ENCODE measurements at regions not wholly inside any gene's neighbourhood (a gene's known extent, or its start where the extent isn't known, plus 50 kb on each side); places are given as distances from the start of the nearest gene placed in this dataset.

- Histone ChIP-seq H3K27ac (no peak overlapping the region), H3K4me1 (no peaks in the 10 kb centered on the region)
- intact Hi-C loops (cut with DNase I; ENCODE audit: low total_unique reads): no loop called here
These were observed 68.7 kb downstream of the DHRS2 start for GRCh38 chr14:23704890-23705289.

GRCh38 chr14:23707415-23707814, 71.3 kb downstream of the DHRS2 start:
- Histone ChIP-seq H3K27ac (no peak overlapping the region), H3K27me3 (no peaks in the 10 kb centered on the region), H3K4me1 (no peaks in the 10 kb centered on the region), H3K4me3 (no peak overlapping the region), H3K36me3 (no peaks in the 10 kb centered on the region), H3K9me3 (peaks cover 0 to 6% of the 10 kb centered on the region in 2 donors)
- DNase-seq (ENCODE audit: low spot score in 2 of 2): no peak
- TF ChIP-seq POLR2AphosphoS5 (IDR thresholded peaks at IDR 0.05): no peak
- TF ChIP-seq POLR2A (IDR thresholded peaks at IDR 0.05): no peak
- no peak for TF ChIP-seq CTCF (IDR thresholded peaks at IDR 0.05)
- intact Hi-C loops (cut with DNase I; ENCODE audit: low total_unique reads): loop anchor here (2.0 kb wide), 1 partner anchor 55 kb away; no protein-coding TSS in a partner anchor

More at GRCh38 chr14:23704890-23705289, 68.7 kb downstream of the DHRS2 start:
- peaks cover 0 to 6% of the 10 kb centered on the region in 2 donors for H3K9me3 ChIP-seq
- no peak for TF ChIP-seq CTCF (IDR thresholded peaks at IDR 0.05)
- TF ChIP-seq POLR2AphosphoS5 (IDR thresholded peaks at IDR 0.05): no peak
- TF ChIP-seq POLR2A (IDR thresholded peaks at IDR 0.05): no peak
- no peaks in the 10 kb centered on the region for H3K27me3 ChIP-seq
- H3K4me3 ChIP-seq: no peak overlapping the region
- no peak for DNase-seq (ENCODE audit: low spot score in 2 of 2)
- no peaks in the 10 kb centered on the region for H3K36me3 ChIP-seq

GRCh38 chr14:23708343-23708742, 72.2 kb downstream of the DHRS2 start:
- Histone ChIP-seq H3K4me1 (no peaks in the 10 kb centered on the region), H3K4me3 (no peak overlapping the region), H3K27ac (no peak overlapping the region), H3K36me3 (no peaks in the 10 kb centered on the region), H3K9me3 (peaks cover 0 to 6% of the 10 kb centered on the region in 2 donors), H3K27me3 (no peaks in the 10 kb centered on the region)
- DNase-seq (ENCODE audit: low spot score in 2 of 2): no peak
- intact Hi-C loops (cut with DNase I; ENCODE audit: low total_unique reads): no loop called here
- TF ChIP-seq CTCF (IDR thresholded peaks at IDR 0.05) (no peak), POLR2A (IDR thresholded peaks at IDR 0.05) (no peak), POLR2AphosphoS5 (IDR thresholded peaks at IDR 0.05) (no peak)

GRCh38 chr14:23709923-23710322, 73.8 kb downstream of the DHRS2 start:
- intact Hi-C loops (cut with DNase I; ENCODE audit: low total_unique reads): no loop called here
- Histone ChIP-seq H3K4me1 (no peaks in the 10 kb centered on the region), H3K36me3 (no peaks in the 10 kb centered on the region), H3K9me3 (peaks cover 0 to 6% of the 10 kb centered on the region in 2 donors), H3K27ac (no peak overlapping the region), H3K4me3 (no peak overlapping the region), H3K27me3 (no peaks in the 10 kb centered on the region)
- no peak for DNase-seq (ENCODE audit: low spot score in 2 of 2)
- no peak for TF ChIP-seq CTCF (IDR thresholded peaks at IDR 0.05)
- no peak for TF ChIP-seq POLR2AphosphoS5 (IDR thresholded peaks at IDR 0.05)
- no peak for TF ChIP-seq POLR2A (IDR thresholded peaks at IDR 0.05)

GRCh38 chr14:23712287-23712686, 76.1 kb downstream of the DHRS2 start:
- DNase-seq (ENCODE audit: low spot score in 2 of 2): no peak
- TF ChIP-seq POLR2AphosphoS5 (IDR thresholded peaks at IDR 0.05): no peak
- no peak for TF ChIP-seq CTCF (IDR thresholded peaks at IDR 0.05)
- no peak for TF ChIP-seq POLR2A (IDR thresholded peaks at IDR 0.05)
- Histone ChIP-seq H3K36me3 (no peaks in the 10 kb centered on the region), H3K4me1 (no peaks in the 10 kb centered on the region), H3K27me3 (no peaks in the 10 kb centered on the region), H3K4me3 (no peak overlapping the region), H3K9me3 (no peaks in the 10 kb centered on the region), H3K27ac (no peak overlapping the region)
- intact Hi-C loops (cut with DNase I; ENCODE audit: low total_unique reads): no loop called here
